ENCODE measurements at regions not wholly inside any gene's neighbourhood (a gene's known extent, or its start where the extent isn't known, plus 50 kb on each side); places are given as distances from the start of the nearest gene placed in this dataset.

DNA sequence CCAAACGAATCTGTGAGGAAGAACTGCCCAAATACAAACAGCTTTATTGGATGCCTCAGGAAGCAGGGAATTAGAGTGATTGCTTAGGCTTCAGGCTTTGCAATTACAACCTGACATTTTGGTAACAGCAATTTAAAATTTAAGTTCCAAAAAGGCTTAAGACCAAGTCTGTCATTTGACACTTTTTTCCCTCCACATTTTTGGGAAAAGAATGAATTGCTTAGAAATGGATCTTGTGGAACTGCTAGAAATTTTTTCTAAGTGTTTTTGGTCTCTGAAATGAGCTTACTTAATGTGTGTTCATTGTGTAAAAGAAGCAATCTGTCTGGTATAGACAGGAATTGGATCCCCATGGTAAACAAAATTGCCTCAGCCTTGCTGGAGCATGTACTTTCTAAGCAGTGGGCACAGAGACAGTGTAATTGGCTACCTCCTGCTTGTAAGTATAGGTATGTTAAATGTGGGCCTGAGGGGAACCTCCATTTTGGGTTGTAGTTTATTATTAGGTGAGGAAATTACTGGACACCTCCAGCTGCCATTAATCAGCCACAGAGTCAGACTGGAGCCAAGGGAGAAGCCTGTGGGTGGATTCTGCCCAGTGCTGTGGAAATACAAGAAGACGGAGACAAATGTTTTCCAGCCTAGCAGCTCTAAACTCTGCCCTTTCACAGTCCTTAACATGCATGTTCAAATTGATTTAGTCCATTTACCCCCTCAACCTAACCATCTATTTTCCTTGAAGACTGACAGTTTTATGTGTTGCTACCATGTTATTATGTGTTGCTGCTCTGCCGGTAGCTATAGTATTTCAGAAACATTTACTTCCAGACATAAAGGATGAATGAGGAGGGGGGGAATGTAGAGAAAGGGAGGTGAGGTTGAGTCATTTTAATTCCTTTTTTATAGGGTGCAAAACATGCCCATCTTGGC is 473.0 kb downstream of the SPRY1 start:
- no peak for DNase-seq (ENCODE audit: low read depth in 1 of 2, low spot score in 1 of 2)

DNA sequence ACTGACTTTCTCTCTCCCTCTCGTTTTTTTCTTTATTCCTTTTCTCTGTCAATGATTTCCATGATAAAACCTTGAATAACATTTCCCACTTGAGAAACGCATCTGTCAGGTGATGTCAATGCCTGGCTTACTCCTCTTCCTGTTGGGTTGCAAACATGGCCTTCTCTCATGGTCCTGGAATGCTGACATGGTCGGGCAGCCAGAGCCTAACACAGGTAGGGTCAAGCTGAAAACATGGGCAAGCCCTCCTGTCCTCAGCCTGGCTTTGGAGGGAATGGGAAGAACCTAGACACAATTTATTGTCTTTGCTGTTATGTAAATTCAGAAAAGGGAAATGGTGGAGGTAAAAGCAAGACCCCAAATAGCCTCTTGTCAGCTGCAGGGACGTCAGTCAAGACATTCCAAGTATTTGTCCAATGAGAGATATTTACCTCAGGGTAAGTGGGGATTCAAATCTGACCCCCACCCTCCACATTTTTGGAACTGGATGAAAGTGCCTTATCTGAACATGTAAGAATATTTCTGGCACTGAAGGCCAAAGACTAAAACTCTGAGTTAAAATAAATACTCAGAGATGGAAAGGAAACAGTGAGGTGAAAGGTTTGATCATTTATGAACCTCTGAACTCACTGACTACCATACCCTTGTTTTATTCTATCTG is 473.8 kb downstream of the SPRY1 start:
- no peak for DNase-seq (ENCODE audit: low read depth in 1 of 2, low spot score in 1 of 2)

- DNase-seq (ENCODE audit: low read depth in 1 of 2, low spot score in 1 of 2), result no peak
Measured at GRCh38 chr4:123871341-123871740, 474.7 kb downstream of the SPRY1 start.

- DNase-seq (ENCODE audit: low read depth in 1 of 2, low spot score in 1 of 2), result no peak
Measured at GRCh38 chr4:123874063-123874462, 477.5 kb downstream of the SPRY1 start.

DNA sequence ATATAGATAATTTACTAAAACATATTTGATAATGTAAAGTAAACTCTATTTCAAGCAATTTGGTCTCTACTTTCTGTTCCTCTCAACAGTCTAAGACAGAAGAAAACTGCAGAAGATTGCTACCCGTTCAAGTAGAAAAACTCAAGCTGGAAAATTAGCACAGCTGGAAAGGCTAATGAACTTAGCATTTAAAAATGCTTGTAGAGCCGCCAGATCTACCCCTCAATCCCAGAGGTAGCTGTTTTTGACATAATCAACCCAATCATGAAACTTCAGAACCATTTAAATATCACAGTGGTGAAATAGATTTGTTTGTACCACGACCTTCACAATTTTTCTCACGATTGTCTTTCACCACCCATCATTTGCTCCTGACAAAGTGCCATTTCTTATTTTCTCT is 479.5 kb downstream of the SPRY1 start:
- DNase-seq (ENCODE audit: low read depth in 1 of 2, low spot score in 1 of 2), result no peak

GRCh38 chr4:123876671-123877101 is 480.1 kb downstream of the SPRY1 start:
- no peak for DNase-seq (ENCODE audit: low read depth in 1 of 2, low spot score in 1 of 2)

- no peak for DNase-seq (ENCODE audit: low read depth in 1 of 2, low spot score in 1 of 2)
Measured at GRCh38 chr4:123877551-123877950, 481.0 kb downstream of the SPRY1 start.

- DNase-seq (ENCODE audit: low read depth in 1 of 2, low spot score in 1 of 2), result no peak
Measured at GRCh38 chr4:123878976-123879375, 482.4 kb downstream of the SPRY1 start.

DNA sequence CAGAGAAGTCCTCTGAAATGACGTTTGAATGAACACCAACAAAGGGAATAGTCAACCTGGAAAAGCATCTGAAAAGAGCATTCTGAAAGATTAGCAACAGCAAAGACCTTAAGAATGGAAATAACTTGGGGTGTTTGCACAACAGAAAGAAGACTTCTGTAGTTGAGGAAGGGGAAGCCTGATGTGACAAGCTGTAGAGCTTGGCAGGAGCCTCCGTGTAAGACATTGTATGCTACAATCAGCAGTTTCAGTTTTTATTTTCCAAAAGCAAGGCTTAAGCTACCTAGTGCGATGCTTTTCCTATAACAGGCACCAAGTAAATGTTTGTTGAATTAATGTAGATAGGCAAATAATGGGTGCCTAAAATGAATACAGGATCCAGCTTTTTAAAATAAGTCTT is 484.0 kb downstream of the SPRY1 start:
- DNase-seq (ENCODE audit: low read depth in 1 of 2, low spot score in 1 of 2), result no peak

DNA sequence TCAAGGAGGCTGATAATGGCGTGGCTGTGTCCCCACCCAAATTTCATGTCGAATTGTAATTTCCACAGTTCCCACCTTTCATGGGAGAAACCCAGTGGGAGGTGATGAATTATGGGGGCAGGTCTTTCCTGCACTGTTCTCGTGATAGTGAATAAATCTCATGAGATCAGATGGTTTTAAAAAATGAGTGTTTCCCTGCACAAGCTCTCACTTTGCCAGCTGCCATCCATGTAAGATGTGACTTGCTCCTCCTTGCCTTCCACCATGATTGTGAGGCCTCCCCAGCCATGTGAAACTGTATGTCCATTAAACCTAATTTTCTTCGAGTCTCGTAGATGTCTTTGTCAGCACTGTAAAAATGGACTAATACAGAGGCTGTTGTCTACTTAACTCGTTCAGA is 488.3 kb downstream of the SPRY1 start:
- no peak for DNase-seq (ENCODE audit: low read depth in 1 of 2, low spot score in 1 of 2)

- no peak for DNase-seq (ENCODE audit: low read depth in 1 of 2, low spot score in 1 of 2)
Measured at GRCh38 chr4:123889507-123889906, 492.9 kb downstream of the SPRY1 start.

DNA sequence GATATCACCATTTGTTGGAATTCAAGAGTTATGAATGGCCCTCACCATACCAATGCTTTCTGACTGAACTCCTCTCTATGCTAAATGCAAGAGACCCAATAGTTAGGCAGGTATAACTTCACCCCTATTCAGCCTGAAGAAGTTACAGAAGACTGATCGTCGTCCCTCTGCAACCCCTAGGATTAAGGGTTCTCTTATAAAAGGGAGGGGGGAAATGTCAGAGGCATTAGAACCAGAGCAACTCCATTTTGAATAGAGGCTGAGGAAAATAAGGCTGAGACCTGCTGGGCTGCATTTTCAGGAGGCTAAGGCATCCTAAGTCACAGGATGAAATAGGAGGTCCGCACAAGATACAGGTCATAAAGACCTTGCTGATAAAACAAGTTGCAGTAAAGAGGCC is 494.3 kb downstream of the SPRY1 start:
- DNase-seq (ENCODE audit: low read depth in 1 of 2, low spot score in 1 of 2), result no peak

GRCh38 chr4:123891881-123892280 is 495.3 kb downstream of the SPRY1 start:
- no peak for DNase-seq (ENCODE audit: low read depth in 1 of 2, low spot score in 1 of 2)

GRCh38 chr4:123892368-123892976 is 495.9 kb downstream of the SPRY1 start:
- DNase-seq (ENCODE audit: low read depth in 1 of 2, low spot score in 1 of 2), result no peak

DNA sequence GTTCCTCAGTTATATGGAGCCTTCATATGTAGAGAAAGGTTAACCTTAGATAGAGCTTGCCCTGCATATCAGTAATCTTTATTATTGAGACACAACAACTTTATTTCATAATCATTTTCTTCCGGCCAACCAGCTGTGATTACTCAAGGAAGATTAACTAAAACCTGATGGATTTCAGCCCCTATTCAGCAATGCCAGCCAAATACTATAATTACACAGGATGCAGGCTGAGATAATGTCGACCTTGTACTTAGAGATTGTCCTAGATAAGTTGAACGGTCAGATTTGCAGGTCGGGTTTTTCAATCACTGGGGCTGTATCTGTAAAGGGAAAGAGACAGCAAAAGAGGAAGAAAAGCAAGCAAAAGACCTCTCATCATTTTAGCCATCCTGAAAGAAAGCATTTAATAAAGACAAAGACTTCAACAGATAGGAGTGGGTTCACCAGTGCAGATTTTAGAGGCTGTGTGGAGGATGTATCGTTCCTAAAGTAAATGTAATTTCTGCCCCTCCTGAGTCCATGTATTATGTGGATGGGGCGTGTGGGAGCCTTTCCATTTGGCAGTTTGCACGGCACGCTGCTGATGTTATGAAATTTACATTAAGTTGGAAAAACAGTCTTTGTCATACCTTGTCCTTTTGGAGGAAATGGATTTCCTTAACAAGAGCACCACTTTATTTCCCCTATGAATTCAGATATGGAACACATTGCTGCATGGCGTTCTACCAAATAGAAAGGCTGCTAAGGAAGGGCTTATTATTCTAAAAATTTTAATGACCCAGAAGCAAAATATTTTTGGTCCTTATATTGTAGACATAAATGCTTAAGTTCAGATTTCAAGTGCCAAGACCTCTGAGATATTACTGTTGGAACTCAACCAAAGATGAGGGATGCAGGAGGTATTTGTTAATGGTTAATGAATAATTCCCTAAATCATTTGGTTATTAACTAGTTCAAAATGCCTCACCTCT is 496.7 kb downstream of the SPRY1 start:
- DNase-seq (ENCODE audit: low read depth in 1 of 2, low spot score in 1 of 2), result no peak

GRCh38 chr4:123896446-123897071 is 500.0 kb downstream of the SPRY1 start:
- DNase-seq (ENCODE audit: low read depth in 1 of 2, low spot score in 1 of 2), result no peak

GRCh38 chr4:123898946-123899666 is 502.5 kb downstream of the SPRY1 start:
- DNase-seq (ENCODE audit: low read depth in 1 of 2, low spot score in 1 of 2), result no peak

GRCh38 chr4:123904882-123905281 is 508.3 kb downstream of the SPRY1 start:
- DNase-seq (ENCODE audit: low read depth in 1 of 2, low spot score in 1 of 2), result no peak

- DNase-seq (ENCODE audit: low read depth in 1 of 2, low spot score in 1 of 2), result no peak
Measured at GRCh38 chr4:123913598-123913997, 517.0 kb downstream of the SPRY1 start.

GRCh38 chr4:123916821-123917220 is 520.2 kb downstream of the SPRY1 start:
- DNase-seq (ENCODE audit: low read depth in 1 of 2, low spot score in 1 of 2), result no peak
